CD4-positive, alpha-beta T cell treated with Interleukin-1 beta for 1 hour (primary cell): ENCODE measurements at regions not wholly inside any gene's neighbourhood (a gene's known extent, or its start where the extent isn't known, plus 50 kb on each side); places are given as distances from the start of the nearest gene placed in this dataset.
"Not testable (repeated sequence)": the region's sequence is repeated elsewhere in the genome, so short reads cannot be mapped to it uniquely, and the experiment has no call there.

Experiments
- DNase-seq, 2 donors: peaks; one replicate each; pipeline ENCODE4 v3.0.0-alpha.2; 2020 to 2022

- DNase-seq, result not testable (repeated sequence)
Observed at GRCh38 chr20:5381527-5381926, 64.8 kb upstream of the PROKR2 start.

GRCh38 chr20:5377484-5377883 lies 60.7 kb upstream of the PROKR2 start:
- no peak for DNase-seq

GRCh38 chr20:5376228-5376627 lies 59.5 kb upstream of the PROKR2 start:
- no peak for DNase-seq

GRCh38 chr20:5374171-5374570 lies 57.4 kb upstream of the PROKR2 start:
- no peak for DNase-seq

- DNase-seq, result no peak
Observed at GRCh38 chr20:5372371-5372770, 55.6 kb upstream of the PROKR2 start.

GRCh38 chr20:5369629-5370028 lies 52.9 kb upstream of the PROKR2 start:
- DNase-seq, result no peak
